GM21526 (cell line): ENCODE measurements at regions not wholly inside any gene's neighbourhood (a gene's known extent, or its start where the extent isn't known, plus 50 kb on each side); places are given as distances from the start of the nearest gene placed in this dataset.
"Not testable (repeated sequence)": the region's sequence is repeated elsewhere in the genome, so short reads cannot be mapped to it uniquely, and the experiment has no call there.

ENCODE experiments used
- ATAC-seq: cut with Tn5 transposase; IDR thresholded peaks from one replicate; pipeline ENCODE4 v1.9.1; 2021; ENCODE audit warnings: moderate library complexity; ENCODE audit not compliant: unreplicated experiment, low FRiP score

DNA sequence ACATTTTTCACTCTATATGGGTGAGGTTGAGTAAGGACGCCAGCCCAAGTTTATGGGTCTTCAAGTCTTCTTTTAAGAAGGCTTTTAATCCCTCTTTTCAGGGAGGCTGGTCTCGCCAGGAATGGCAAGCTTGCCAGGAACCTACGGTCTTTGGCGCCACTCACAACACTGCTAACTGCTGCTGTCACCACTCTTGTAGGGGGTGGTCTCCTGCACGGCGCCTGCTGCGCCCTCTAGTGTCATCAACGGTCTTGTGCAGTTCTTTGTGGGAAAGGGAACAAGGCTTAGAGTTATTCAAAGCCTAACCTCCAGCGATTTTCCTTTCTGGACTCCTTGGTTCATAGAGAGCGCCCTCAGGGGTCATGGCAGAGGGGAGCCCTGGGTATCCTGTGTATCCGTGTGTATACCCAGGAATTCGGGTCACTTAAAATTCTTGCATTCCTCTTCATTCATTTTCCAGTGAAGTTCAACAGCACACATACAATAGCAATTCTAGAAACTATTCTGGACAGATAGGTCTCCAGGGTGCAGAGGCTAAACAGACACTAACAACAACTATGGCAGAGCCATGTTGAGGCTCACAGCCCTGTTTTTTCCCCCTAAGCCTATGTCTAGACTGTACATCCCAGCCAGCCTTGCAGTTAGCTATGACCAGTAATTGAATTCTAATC lies 392.8 kb upstream of the CAMK1G start:
- peak; percentile 94 for ATAC-seq

DNA sequence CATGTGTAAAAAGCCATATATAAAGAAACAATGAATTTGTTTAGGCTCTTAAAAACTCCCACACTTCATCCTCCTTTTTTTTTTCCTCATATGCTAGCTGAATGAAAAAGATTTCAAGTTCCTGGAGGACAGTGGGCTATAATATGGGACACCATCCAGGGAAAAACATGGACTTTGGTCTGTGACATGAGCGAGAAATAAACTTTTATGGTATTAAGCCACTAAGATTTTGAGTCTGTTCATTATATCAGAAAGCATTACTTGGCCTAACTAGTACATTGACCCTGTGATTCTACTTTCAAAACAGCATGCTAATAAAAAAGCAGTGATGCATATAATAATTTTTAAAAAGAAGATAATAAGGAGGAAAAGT lies 392.3 kb upstream of the CAMK1G start:
- ATAC-seq: no peak

- ATAC-seq: no peak
Observed at GRCh38 chr1:209196140-209196539, 387.4 kb upstream of the CAMK1G start.

DNA sequence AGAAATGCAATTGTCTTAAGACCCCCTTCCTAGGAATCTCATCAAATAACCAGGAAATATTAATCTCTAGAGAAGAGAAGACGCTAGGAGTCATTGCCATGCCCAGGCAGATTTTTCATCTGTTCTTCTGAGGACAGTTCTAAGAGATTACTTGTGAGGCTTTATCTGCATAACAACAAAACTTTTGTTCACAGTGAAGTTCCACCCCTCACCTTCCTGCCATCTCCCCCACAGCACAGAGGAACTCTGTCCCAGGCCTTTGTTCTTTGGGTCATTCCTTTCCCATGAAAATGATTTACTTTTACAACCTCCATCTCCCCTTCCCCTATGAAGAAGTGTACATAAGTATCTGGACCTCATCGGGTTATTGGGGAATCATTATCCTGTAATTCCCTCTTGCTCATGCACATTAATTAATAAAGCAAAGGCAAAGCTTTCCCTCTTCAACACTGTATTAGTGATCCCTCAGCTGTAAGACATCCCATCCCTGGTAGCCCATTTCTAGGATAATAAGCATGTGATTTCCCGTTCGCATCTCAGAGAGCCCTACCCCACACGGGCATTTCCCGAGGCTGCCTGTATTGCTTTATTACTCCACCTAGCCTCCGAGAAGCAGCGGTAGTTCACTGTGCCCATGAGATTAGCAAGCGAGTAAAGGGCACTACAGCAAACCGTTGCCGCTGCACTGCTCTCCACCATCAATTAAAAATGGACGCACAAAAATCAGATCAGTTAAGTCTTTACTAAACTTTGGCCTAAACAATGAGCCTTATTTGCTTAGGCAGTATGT lies 384.4 kb upstream of the CAMK1G start:
- ATAC-seq: no peak

DNA sequence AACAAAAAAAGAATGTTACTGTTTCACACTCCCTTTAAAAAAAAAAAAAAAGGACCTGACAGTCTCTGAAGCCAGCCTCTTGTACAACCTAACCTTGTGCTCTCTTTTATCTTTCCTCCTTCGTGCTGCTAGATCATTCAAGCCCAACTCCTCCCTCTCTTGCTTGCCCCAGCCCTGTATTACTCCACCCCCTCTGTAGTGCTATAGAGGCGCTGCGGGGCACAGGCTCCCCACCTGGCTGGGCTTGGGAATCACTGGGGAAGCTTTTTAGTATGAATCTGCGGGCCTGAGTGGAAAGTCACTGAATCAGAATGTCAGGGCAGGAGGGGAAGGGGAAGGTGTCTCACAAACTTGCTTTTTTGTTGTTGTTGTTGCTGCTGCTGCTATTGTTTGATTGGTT lies 383.7 kb upstream of the CAMK1G start:
- ATAC-seq: no peak

DNA sequence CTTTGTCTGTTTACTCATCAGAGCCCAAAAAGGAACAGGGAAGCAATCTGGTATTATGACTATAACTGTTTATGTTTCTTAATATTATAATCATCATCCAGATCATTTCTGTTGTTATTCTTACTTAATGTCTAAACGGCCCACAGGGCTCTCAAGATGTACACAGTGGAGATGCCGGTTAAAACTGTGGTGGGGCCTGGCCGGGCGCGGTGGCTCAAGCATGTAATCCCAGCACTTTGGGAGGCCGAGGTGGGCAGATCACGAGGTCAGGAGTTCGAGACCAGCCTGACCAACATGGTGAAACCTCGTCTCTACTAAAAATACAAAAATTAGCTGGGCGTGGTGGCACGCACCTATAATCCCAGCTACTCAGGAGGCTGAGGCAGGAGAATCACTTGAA lies 381.2 kb upstream of the CAMK1G start:
- not testable (repeated sequence) for ATAC-seq

GRCh38 chr1:209202830-209203532 lies 380.5 kb upstream of the CAMK1G start:
- ATAC-seq: peak; percentile 51

DNA sequence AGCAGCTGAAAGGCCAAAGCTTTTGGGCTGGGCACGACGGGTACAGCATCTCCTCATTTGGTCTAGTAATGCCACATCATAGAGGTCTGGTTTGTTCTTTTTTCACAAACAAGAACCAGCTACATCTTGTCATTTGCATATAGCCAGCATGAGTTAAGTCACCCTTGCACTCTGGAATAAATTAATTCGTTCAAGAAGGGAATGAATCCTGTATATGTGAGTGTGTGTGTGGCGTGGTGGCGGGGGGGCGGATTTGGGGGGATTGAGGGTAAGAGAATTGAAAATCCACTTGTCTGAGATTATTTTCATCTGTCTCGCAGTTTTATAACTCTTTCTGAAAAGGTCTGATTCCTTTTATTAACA lies 380.0 kb upstream of the CAMK1G start:
- ATAC-seq: no peak

GRCh38 chr1:209205039-209205438 lies 378.5 kb upstream of the CAMK1G start:
- no peak for ATAC-seq

DNA sequence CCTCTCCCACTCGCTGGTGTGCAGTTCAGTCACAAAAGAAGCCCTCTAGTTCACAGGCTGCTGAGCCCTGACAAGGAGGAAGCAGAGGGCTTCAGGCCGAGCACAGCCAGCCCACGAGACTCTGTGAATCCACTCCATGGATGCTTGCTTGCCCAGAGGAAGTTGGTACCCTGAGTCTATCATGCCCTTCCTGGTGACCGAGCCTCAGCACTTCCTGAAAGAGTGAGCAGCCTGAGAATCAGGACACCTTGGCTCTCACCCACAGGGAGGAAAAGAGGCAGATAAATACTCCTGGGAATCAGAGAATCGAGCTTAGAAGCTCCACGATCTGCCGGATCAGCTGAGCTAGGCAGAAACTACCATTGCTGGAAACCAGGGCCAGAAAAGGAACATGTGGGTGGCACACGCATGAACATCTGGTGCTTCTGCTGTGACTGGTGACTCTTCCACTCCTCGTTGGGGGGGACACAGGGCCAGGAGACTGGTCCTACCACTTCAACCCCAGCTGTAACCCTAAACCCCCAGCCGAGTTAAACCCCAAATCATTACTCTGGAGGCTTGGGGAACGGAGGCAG lies 376.3 kb upstream of the CAMK1G start:
- ATAC-seq: no peak

DNA sequence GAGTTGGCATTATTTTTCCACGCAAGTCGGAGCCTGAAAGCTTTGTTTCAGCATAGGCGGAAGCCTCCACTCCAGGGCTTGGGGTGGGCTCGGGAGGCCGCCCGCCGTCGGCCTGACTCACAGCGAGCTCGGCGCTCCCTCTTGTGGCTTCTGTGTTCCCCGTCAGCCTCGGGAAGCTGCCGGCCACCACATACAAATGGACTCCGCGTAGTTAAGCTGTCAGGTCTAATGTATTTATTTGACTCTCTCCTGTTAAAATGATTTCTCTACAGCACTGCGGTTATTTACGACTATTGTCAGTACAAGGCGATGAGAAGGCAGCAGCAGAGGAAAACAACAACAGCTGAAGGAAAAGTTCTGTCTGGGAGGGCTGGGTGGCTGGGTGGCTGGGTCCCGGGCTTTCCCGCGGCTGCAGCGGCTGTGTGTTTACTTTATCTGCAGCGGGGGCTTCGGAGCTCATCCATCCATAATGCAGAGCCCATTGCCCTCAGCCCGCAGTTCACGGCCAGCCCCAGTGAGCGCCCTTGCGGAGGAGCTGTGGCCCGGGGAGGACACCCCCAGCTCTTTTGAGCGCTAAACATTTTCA lies 375.7 kb upstream of the CAMK1G start:
- peak; percentile 69 for ATAC-seq

DNA sequence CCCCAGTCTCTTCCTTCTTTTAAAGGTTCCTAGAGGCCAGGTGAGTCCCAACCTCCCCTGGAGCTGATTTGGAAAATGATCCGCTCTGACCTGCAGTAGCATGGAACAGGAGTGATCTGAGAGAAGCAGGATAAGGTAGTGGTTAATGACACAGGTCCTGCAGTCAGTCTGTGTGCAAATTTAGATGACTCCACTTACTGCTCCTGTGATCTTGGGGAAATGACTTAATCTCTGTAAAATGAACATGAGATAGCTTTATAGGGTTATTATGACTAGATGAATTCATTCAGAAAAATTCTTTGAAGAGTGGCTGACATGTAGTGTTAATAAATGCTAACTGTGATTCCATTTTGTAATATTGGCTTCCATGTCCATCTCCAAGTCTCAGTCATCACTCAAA lies 374.9 kb upstream of the CAMK1G start:
- ATAC-seq: no peak

DNA sequence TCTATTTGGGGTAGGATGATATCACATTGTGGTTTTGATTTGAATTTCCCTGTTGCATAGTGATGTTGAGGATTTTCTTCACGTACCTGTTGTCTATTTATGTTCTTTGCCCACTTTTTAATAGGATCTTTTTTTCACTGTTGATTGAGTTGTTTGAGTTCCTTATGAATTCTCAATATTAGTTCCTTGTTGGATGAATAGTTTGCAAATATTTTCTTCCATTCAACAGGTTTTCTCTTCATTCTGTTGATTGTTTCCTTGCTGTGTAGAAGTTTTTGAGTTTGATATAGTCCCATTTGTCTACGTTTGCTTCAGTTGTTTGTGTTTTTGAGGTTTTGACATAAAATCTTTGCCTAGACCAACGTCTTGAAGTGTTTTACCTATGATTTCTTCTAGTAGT lies 369.5 kb upstream of the CAMK1G start:
- no peak for ATAC-seq

DNA sequence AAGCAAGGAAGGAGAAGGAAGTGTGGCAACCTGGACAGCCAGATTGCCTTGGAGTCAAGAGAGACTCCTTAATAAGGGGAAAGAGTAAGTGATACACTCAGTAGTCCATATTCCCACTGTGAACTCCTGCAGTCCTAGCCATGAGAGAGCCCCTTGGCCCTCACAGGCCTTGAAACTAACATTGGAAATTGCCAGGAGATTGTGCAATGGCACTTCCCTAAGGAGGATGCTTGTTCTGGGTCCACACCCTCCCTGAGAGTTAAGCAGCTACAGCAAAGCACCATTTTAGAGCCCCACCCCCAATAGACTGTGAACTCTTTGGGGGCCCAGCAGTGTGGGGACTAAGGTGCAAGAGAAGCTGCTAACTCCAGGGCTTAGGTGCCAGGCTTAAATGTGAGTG lies 367.7 kb upstream of the CAMK1G start:
- no peak for ATAC-seq

- ATAC-seq: no peak
Observed at GRCh38 chr1:209218113-209218512, 365.4 kb upstream of the CAMK1G start.

- no peak for ATAC-seq
Observed at GRCh38 chr1:209218981-209219380, 364.5 kb upstream of the CAMK1G start.

- ATAC-seq: no peak
Observed at GRCh38 chr1:209219791-209220524, 363.6 kb upstream of the CAMK1G start.

DNA sequence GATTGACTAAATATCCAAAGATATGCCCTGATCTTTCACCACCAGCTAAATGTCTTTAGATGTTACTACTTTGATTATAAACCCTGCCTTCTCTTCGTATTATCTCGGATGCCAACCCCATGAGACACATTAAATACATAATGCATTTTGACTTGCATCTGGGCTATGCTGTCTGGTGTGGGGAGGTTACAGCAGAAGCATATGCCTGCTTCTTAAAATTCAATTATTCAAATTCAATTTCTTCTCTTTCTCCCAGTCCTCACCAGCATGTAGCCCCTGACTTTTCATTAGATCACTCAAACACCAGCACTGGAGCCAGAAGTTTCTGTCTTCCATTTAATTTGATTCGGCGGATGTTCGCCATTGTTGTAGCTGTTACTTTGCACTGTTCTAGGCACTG lies 360.7 kb upstream of the CAMK1G start:
- no peak for ATAC-seq

GRCh38 chr1:209223791-209224190 lies 359.7 kb upstream of the CAMK1G start:
- no peak for ATAC-seq

DNA sequence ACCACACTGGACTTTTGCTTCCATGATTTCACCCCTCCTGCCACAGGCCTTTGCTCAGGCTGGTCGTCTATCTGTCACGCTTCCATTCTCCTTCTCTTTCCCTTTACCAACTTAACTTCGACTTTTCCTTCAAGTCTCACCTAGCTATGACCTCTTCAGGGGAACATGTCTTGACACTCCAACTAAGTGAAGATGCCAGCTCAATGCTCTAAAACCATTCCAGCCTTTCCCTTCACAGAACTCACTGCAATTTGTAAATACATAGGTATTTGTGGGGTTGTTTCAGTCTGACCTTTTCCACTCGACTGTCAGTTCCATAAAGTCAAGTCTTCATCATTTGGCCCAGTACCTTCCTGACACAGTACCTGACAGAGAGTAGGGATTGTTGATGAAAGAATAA lies 358.6 kb upstream of the CAMK1G start:
- ATAC-seq: no peak
